Ascending aorta (tissue), 2 donors: ENCODE measurements at regions not wholly inside any gene's neighbourhood (a gene's known extent, or its start where the extent isn't known, plus 50 kb on each side); places are given as distances from the start of the nearest gene placed in this dataset.
"Not testable (repeated sequence)": the region's sequence is repeated elsewhere in the genome, so short reads cannot be mapped to it uniquely, and the experiment has no call there.

ENCODE experiments used
- DNase-seq, 2 donors: peaks; one replicate each; pipeline ENCODE4 v3.0.0-alpha.2; 2019; ENCODE audit warnings: low spot score in 2 of 2
- H3K27ac ChIP-seq, 2 donors: fragments of 200-600 bp; sonication (generic); one replicate each; pipeline ENCODE4 v1.5.1; 2016 to 2017; ENCODE audit warnings: mild to moderate bottlenecking in 1 of 2
- H3K27me3 ChIP-seq: fragments of 200-600 bp; sonication (generic); one replicate; pipeline ENCODE4 v1.5.1; 2017
- H3K36me3 ChIP-seq, 2 donors: fragments of 200-600 bp; sonication (generic); one replicate each; pipeline ENCODE4 v1.5.1; 2016
- H3K4me1 ChIP-seq, 2 donors: fragments of 200-600 bp; sonication (generic); one replicate each; pipeline ENCODE4 v1.5.1; 2016 to 2017; ENCODE audit warnings: mild to moderate bottlenecking in 1 of 2
- H3K4me3 ChIP-seq, 2 donors: fragments of 200-600 bp; sonication (generic); one replicate each; pipeline ENCODE4 v1.5.1; 2016 to 2017; ENCODE audit warnings: mild to moderate bottlenecking in 1 of 2
- H3K9me3 ChIP-seq, 2 donors: fragments of 200-600 bp; sonication (generic); one replicate each; pipeline ENCODE4 v1.5.1; 2016
- CTCF ChIP-seq, 3 experiments: fragments of 200-600 bp in 2 of 3; fragments of 450-650 bp in 1 of 3; sonication (generic) in 2 of 3; IDR thresholded peaks; one replicate each; pipeline ENCODE4 v1.5.1; 2016 to 2019; ENCODE audit warnings: antibody characterized with exemption in 3 of 3, mild to moderate bottlenecking in 1 of 3, moderate library complexity in 1 of 3
- intact Hi-C: fragments of 100-400 bp; cut with DNase I; formaldehyde crosslinking; loops from one replicate; pipeline ENCODE4 v1.15.1; 2023

- Histone ChIP-seq H3K4me3 (no peak overlapping the region), H3K4me1 (no peaks in the 10 kb centered on the region), H3K27ac (no peak overlapping the region), H3K9me3 (no peaks in the 10 kb centered on the region), H3K36me3 (no peaks in the 10 kb centered on the region), H3K27me3 (no peaks in the 10 kb centered on the region)
- intact Hi-C loops = loop anchor here (2.0 kb wide), 1 partner anchor 45 kb away; no protein-coding TSS in a partner anchor
- no peak for TF ChIP-seq CTCF (IDR thresholded peaks at IDR 0.05)
- no peak for DNase-seq
These were observed 91.6 kb upstream of the IMMP2L start for GRCh38 chr7:111653846-111654245.

DNA sequence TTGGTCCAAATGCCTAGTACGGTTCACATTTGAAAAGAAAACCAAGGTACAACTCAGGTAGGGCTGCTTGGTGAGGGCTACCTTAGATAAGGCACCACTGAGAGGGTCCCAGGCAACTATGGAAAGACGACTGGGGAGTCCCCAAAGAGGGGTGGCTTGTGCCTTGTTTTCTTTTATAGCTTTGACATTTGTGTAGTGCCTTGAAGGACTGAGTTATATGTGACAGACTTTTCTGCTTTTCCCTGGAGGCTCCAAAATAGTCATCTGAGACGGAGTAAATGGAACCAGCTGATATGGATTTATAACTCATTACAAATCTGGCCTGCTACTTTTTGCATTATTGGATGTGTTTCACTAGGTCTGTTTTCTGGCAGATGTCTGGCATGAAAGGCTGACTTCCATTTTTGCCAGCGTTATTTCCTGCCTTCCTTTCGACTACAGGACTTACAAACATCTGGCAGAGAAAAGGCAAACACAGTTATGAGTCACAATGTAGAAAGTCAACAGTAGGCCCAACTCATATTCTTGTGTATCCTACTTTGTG lies 88.2 kb upstream of the IMMP2L start:
- no peak for TF ChIP-seq CTCF (IDR thresholded peaks at IDR 0.05)
- H3K27ac ChIP-seq = no peak overlapping the region
- no peaks in the 10 kb centered on the region for H3K4me1 ChIP-seq
- no peak for DNase-seq
- H3K9me3 ChIP-seq = no peaks in the 10 kb centered on the region
- no peak overlapping the region for H3K4me3 ChIP-seq
- no peaks in the 10 kb centered on the region for H3K27me3 ChIP-seq
- intact Hi-C loops = no loop called here
- H3K36me3 ChIP-seq = no peaks in the 10 kb centered on the region

DNA sequence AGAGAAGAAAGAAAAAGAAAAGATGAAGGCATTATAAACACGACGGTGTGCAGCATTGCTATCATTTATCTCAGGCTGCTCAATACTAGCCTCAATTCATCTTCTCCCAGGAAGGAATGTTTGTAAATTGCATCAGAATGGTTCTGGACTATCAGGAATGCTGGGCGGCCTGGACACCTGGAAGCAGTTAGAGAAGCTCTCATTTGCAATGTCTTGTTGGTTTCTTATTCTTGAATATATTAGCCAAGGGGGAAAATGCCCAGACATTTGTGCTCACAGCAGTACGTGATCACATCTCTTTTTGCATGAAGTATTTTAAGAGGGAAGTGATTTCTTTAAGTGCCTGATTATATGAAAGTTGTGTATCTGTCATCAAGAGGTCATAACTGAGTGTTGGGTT lies 85.6 kb upstream of the IMMP2L start:
- Histone ChIP-seq H3K4me1 (no peaks in the 10 kb centered on the region), H3K36me3 (no peaks in the 10 kb centered on the region), H3K4me3 (no peak overlapping the region), H3K27ac (no peak overlapping the region), H3K9me3 (no peaks in the 10 kb centered on the region), H3K27me3 (no peaks in the 10 kb centered on the region)
- intact Hi-C loops = no loop called here
- no peak for DNase-seq
- TF ChIP-seq CTCF (IDR thresholded peaks at IDR 0.05) = no peak

GRCh38 chr7:111644595-111644994 lies 82.3 kb upstream of the IMMP2L start:
- H3K4me1 ChIP-seq, H3K36me3 ChIP-seq, intact Hi-C loops, H3K27ac ChIP-seq, H3K9me3 ChIP-seq, DNase-seq, H3K4me3 ChIP-seq, H3K27me3 ChIP-seq: not testable (repeated sequence)

- H3K9me3 ChIP-seq = no peaks in the 10 kb centered on the region
- intact Hi-C loops = no loop called here
- no peak overlapping the region for H3K4me3 ChIP-seq
- no peaks in the 10 kb centered on the region for H3K36me3 ChIP-seq
- H3K27me3 ChIP-seq = no peaks in the 10 kb centered on the region
- no peak for TF ChIP-seq CTCF (IDR thresholded peaks at IDR 0.05)
- no peak for DNase-seq
- no peaks in the 10 kb centered on the region for H3K4me1 ChIP-seq
- H3K27ac ChIP-seq = no peak overlapping the region
These were observed 80.1 kb upstream of the IMMP2L start for GRCh38 chr7:111642373-111642772.

DNA sequence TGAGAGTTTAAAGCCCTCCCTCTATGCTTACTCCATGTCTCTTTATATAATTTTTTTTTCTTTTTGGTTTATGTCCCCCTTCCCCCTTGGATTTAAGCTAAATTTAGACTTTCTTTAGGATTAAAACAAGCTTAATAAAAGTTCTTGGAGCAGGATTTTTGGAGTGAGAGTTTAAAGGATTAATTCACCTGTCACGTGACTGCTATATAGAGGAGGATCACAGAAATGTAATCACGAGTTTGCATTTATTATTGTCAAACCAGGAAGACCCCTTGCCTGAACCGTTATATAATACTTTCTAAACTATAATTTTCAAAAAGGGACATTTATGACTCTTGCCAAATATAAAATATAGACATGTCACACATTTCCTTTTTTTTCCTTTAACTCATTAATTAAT lies 78.1 kb upstream of the IMMP2L start:
- Histone ChIP-seq H3K9me3 (no peaks in the 10 kb centered on the region), H3K4me1 (no peaks in the 10 kb centered on the region), H3K27me3 (no peaks in the 10 kb centered on the region), H3K27ac (no peak overlapping the region), H3K4me3 (no peak overlapping the region), H3K36me3 (no peaks in the 10 kb centered on the region)
- DNase-seq = no peak
- intact Hi-C loops = no loop called here
- no peak for TF ChIP-seq CTCF (IDR thresholded peaks at IDR 0.05)
